Mesothelial cell of epicardium (in vitro differentiated cells): ENCODE measurements at regions not wholly inside any gene's neighbourhood (a gene's known extent, or its start where the extent isn't known, plus 50 kb on each side); places are given as distances from the start of the nearest gene placed in this dataset.

Experiments
- DNase-seq, 2 experiments: peaks; one replicate each; pipeline ENCODE4 v3.0.0; 2021; ENCODE audit warnings: low spot score in 2 of 2; ENCODE audit not compliant: unreplicated experiment in 2 of 2
- H3K27ac Mint-ChIP-seq: 2 replicates; pipeline ENCODE4 v1.8.0; 2021; ENCODE audit warnings: mixed read lengths
- H3K27me3 Mint-ChIP-seq: 2 replicates; pipeline ENCODE4 v1.8.0; 2021; ENCODE audit warnings: low read depth, mixed read lengths
- H3K36me3 Mint-ChIP-seq: 2 replicates; pipeline ENCODE4 v1.8.0; 2021; ENCODE audit warnings: mixed read lengths
- H3K4me1 Mint-ChIP-seq: 2 replicates; pipeline ENCODE4 v1.8.0; 2021; ENCODE audit warnings: mixed read lengths
- H3K4me3 Mint-ChIP-seq: 2 replicates; pipeline ENCODE4 v1.8.0; 2021; ENCODE audit warnings: mild to moderate bottlenecking, moderate library complexity, mixed read lengths
- H3K9me3 Mint-ChIP-seq: 2 replicates; pipeline ENCODE4 v1.8.0; 2021; ENCODE audit warnings: mixed read lengths
- TF ChIP-seq, protein P1 (sequence below): fragments of 200-600 bp; sonication (generic); IDR thresholded peaks from one replicate; pipeline ENCODE4 v1.5.0; 2021; ENCODE audit warnings: antibody characterized with exemption; ENCODE audit not compliant: unreplicated experiment

DNA sequence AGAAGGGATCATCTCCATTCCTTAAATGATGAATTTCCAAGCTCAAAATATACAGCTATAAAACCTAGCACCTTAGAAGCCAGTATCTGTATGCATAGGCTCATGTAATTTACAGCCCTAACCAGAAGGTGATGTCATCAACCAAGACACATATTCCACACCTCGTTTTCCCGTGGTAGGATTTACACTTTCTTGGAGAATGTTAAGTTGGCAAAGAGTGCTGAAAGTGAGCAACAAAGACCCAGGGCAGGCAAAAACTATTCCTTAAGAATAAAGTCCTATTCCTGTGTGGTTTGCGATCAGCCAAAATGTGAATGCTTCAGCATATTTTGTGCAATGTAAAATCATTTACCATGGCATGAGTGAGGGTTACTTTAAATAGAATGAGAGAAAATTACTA, 247.1 kb downstream of the OSR1 start:
- DNase-seq: no peak
- Mint-ChIP-seq H3K27me3 (no peaks in the 10 kb centered on the region), H3K4me3 (no peak overlapping the region), H3K9me3 (peaks cover 3% of the 10 kb centered on the region), H3K4me1 (no peaks in the 10 kb centered on the region), H3K36me3 (no peaks in the 10 kb centered on the region), H3K27ac (no peak overlapping the region)
- TF ChIP-seq, protein P1, sequence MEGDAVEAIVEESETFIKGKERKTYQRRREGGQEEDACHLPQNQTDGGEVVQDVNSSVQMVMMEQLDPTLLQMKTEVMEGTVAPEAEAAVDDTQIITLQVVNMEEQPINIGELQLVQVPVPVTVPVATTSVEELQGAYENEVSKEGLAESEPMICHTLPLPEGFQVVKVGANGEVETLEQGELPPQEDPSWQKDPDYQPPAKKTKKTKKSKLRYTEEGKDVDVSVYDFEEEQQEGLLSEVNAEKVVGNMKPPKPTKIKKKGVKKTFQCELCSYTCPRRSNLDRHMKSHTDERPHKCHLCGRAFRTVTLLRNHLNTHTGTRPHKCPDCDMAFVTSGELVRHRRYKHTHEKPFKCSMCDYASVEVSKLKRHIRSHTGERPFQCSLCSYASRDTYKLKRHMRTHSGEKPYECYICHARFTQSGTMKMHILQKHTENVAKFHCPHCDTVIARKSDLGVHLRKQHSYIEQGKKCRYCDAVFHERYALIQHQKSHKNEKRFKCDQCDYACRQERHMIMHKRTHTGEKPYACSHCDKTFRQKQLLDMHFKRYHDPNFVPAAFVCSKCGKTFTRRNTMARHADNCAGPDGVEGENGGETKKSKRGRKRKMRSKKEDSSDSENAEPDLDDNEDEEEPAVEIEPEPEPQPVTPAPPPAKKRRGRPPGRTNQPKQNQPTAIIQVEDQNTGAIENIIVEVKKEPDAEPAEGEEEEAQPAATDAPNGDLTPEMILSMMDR: no peak

DNA sequence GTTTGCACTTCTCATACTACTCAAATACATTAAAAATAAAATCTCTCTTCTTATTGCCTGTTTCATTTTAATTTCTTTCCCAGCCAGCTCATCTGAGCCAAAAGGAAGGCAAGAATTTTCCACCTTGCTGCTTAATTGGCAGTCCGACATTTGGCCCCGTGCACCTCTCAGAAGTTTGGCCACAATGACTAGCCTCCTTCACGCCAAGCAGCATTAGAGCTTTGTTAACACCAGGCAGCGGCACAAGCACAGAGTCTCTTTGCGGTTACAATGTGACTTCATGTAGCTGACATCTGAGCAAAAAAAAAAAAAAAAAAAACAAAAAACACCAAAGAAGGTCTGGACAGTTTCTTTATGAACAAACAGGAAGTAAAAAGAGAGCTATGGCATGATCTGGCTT, 248.9 kb downstream of the OSR1 start:
- TF ChIP-seq, protein P1: no peak
- no peaks in the 10 kb centered on the region for H3K9me3 Mint-ChIP-seq
- H3K27me3 Mint-ChIP-seq: no peaks in the 10 kb centered on the region
- H3K27ac Mint-ChIP-seq: no peak overlapping the region
- no peak for DNase-seq
- no peak overlapping the region for H3K4me3 Mint-ChIP-seq
- no peaks in the 10 kb centered on the region for H3K36me3 Mint-ChIP-seq
- H3K4me1 Mint-ChIP-seq: no peaks in the 10 kb centered on the region

DNA sequence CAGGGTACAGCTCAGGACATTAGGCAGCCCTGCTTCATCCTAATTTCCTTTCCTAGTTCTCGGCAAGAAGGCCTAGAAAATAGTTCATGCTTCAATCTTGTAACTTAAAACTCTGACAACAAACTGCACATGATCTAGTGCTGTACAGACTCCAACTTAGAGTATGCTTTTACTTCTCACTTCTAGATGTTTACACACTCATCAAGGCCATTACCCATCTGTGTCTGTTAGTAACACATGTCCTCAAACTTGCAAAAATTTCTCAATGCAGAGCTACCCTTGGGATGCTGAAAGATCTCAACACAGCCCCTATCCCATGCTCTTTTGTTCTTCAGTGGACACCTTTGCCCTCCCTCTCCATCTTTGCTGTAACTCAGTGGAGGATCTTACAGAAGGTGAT, 252.0 kb downstream of the OSR1 start:
- H3K4me3 Mint-ChIP-seq: no peak overlapping the region
- no peaks in the 10 kb centered on the region for H3K9me3 Mint-ChIP-seq
- no peaks in the 10 kb centered on the region for H3K4me1 Mint-ChIP-seq
- H3K27ac Mint-ChIP-seq: no peak overlapping the region
- no peaks in the 10 kb centered on the region for H3K36me3 Mint-ChIP-seq
- TF ChIP-seq, protein P1: no peak
- H3K27me3 Mint-ChIP-seq: no peaks in the 10 kb centered on the region
- DNase-seq: no peak

DNA sequence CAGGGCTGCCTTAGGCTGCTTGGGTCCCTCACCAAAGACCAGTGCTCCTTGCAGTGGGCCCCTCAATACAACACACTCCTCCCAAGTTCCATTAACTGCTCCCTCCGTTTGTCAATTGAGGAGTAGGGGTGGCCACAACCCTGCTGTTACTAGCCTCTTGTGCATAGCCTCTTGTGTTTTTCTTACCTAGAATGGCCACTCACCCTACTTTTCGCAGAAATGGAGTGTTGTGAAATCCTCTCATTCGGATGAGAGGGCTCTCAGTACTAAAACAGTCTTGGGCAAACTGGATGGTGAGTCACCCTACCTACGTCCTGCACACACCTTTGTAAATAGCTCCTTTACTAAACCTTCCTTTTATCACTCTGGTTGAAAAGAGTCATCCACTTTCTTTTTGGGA, 253.9 kb downstream of the OSR1 start:
- Mint-ChIP-seq H3K9me3 (no peaks in the 10 kb centered on the region), H3K27me3 (no peaks in the 10 kb centered on the region), H3K27ac (no peak overlapping the region), H3K4me1 (no peaks in the 10 kb centered on the region), H3K36me3 (no peaks in the 10 kb centered on the region), H3K4me3 (no peak overlapping the region)
- DNase-seq: no peak
- TF ChIP-seq, protein P1: no peak

DNA sequence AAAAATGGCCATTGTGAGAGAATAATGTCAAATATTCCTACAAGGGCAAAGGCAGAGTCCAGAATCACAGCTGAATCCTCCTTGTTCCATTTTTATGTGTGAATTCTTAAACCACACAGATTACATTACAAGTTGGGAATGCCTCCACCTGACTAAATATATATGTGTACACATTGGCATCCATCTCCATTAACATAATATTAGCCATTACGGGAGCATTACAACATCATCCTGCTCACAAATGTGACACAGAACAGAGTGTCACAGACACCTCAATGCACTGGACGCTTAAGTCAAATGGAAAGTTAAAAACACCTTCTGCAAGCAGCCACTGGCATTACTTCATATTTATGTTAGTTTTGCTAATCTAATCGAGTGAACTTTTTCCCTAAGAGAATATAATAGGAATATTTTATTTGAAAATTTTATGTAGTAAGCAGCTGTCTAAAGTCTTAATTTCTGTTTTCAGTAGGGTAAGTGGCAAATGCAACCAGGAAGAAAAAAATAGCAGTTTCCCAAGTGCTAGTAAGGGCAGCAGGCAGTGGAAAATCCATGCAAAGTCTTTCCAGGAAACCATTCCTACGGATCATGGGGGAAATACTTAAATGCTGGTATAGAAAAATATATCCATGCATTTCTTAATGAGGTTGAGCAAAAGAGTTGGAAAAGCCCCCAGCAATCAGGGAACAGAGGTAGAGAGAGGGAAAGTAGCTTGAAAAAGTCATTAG, 255.6 kb downstream of the OSR1 start:
- no peak for DNase-seq
- H3K9me3 Mint-ChIP-seq: no peaks in the 10 kb centered on the region
- H3K4me1 Mint-ChIP-seq: no peaks in the 10 kb centered on the region
- H3K36me3 Mint-ChIP-seq: no peaks in the 10 kb centered on the region
- no peak overlapping the region for H3K4me3 Mint-ChIP-seq
- H3K27me3 Mint-ChIP-seq: no peaks in the 10 kb centered on the region
- no peak overlapping the region for H3K27ac Mint-ChIP-seq
- TF ChIP-seq, protein P1: no peak

DNA sequence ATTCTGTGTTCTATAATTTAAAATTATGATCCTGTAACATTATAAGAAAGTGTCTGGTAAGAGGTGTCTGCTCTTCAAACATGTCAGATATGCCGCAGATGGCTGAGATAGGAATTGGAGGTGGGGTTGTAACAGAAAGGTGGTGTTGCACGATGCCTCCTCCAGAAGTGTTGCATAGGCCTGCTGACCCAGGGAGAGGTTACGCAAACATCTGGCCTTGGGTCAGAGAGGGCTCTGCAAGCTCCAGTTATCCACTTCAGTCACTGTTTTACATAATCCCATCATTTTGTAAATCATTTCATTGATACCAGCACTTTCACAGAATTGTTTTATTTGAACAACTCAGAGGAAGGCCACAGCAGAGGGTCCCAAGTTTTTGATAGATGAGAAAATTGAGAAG, 256.5 kb downstream of the OSR1 start:
- H3K9me3 Mint-ChIP-seq: no peaks in the 10 kb centered on the region
- no peaks in the 10 kb centered on the region for H3K4me1 Mint-ChIP-seq
- no peak overlapping the region for H3K27ac Mint-ChIP-seq
- H3K36me3 Mint-ChIP-seq: no peaks in the 10 kb centered on the region
- no peak for DNase-seq
- TF ChIP-seq, protein P1: no peak
- no peak overlapping the region for H3K4me3 Mint-ChIP-seq
- no peaks in the 10 kb centered on the region for H3K27me3 Mint-ChIP-seq
